ENCODE measurements at regions not wholly inside any gene's neighbourhood (a gene's known extent, or its start where the extent isn't known, plus 50 kb on each side); places are given as distances from the start of the nearest gene placed in this dataset.

DNA sequence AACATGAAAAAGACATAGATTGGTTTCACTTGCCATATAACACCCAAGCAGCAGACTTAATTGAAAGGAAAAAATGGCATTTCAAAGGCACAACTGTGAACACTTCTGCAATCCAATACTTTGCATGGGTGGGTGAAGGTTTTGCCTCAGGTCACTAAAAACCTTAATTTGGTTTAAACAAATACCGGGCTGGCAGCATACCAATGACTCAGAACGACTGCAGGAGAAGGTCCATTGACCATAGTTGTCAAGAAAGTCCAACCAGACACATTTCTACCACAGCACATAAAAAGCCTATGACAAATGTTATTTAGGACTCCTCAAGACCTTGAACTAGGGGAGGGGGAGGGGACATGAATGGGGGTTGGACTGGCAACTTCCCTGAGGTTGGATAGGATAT, 183.6 kb upstream of the TRPC5 start:
- TF ChIP-seq, protein P1, sequence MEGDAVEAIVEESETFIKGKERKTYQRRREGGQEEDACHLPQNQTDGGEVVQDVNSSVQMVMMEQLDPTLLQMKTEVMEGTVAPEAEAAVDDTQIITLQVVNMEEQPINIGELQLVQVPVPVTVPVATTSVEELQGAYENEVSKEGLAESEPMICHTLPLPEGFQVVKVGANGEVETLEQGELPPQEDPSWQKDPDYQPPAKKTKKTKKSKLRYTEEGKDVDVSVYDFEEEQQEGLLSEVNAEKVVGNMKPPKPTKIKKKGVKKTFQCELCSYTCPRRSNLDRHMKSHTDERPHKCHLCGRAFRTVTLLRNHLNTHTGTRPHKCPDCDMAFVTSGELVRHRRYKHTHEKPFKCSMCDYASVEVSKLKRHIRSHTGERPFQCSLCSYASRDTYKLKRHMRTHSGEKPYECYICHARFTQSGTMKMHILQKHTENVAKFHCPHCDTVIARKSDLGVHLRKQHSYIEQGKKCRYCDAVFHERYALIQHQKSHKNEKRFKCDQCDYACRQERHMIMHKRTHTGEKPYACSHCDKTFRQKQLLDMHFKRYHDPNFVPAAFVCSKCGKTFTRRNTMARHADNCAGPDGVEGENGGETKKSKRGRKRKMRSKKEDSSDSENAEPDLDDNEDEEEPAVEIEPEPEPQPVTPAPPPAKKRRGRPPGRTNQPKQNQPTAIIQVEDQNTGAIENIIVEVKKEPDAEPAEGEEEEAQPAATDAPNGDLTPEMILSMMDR (conservative IDR thresholded peaks at IDR 0.05; ENCODE audit: low read depth in 2 of 2): no peak
- TF ChIP-seq POLR2AphosphoS5 (IDR thresholded peaks at IDR 0.05; ENCODE audit: low read depth) (no peak), STAT1 (IDR thresholded peaks at IDR 0.05; ENCODE audit: unreplicated experiment) (no peak), EZH2 (IDR thresholded peaks at IDR 0.05; ENCODE audit: low read depth, unreplicated experiment) (no peak)
- TF ChIP-seq, protein P2, sequence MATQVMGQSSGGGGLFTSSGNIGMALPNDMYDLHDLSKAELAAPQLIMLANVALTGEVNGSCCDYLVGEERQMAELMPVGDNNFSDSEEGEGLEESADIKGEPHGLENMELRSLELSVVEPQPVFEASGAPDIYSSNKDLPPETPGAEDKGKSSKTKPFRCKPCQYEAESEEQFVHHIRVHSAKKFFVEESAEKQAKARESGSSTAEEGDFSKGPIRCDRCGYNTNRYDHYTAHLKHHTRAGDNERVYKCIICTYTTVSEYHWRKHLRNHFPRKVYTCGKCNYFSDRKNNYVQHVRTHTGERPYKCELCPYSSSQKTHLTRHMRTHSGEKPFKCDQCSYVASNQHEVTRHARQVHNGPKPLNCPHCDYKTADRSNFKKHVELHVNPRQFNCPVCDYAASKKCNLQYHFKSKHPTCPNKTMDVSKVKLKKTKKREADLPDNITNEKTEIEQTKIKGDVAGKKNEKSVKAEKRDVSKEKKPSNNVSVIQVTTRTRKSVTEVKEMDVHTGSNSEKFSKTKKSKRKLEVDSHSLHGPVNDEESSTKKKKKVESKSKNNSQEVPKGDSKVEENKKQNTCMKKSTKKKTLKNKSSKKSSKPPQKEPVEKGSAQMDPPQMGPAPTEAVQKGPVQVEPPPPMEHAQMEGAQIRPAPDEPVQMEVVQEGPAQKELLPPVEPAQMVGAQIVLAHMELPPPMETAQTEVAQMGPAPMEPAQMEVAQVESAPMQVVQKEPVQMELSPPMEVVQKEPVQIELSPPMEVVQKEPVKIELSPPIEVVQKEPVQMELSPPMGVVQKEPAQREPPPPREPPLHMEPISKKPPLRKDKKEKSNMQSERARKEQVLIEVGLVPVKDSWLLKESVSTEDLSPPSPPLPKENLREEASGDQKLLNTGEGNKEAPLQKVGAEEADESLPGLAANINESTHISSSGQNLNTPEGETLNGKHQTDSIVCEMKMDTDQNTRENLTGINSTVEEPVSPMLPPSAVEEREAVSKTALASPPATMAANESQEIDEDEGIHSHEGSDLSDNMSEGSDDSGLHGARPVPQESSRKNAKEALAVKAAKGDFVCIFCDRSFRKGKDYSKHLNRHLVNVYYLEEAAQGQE (IDR thresholded peaks at IDR 0.05; ENCODE audit: unreplicated experiment): no peak
